GM12878 (cell line): ENCODE measurements at regions not wholly inside any gene's neighbourhood (a gene's known extent, or its start where the extent isn't known, plus 50 kb on each side); places are given as distances from the start of the nearest gene placed in this dataset.

Experiments
- CEBPB ChIP-seq, 2 experiments: fragments of 150-350 bp in 1 of 2; IDR thresholded peaks; 2 replicates each; pipeline ENCODE4 v1.6.1; 2012 to 2014; ENCODE audit warnings: low read depth in 2 of 2, low read length in 2 of 2, borderline replicate concordance in 1 of 2, inconsistent platforms in 1 of 2
- JUND ChIP-seq: IDR thresholded peaks from 2 replicates; pipeline ENCODE4 v1.6.1; 2012; ENCODE audit warnings: low read depth, mild to moderate bottlenecking, low read length, improper control_type of control experiment, moderate library complexity
- MTA2 ChIP-seq: fragments of 450-650 bp; IDR thresholded peaks from 2 replicates; pipeline ENCODE4 v1.6.1; 2016; ENCODE audit warnings: low read depth, mild to moderate bottlenecking, moderate library complexity
- MXI1 ChIP-seq: fragments of 150-350 bp; IDR thresholded peaks from 2 replicates; pipeline ENCODE4 v1.6.1; 2011; ENCODE audit warnings: low read depth, mild to moderate bottlenecking, inconsistent platforms, low read length, improper control_type of control experiment
- PAX8 ChIP-seq: fragments of 450-650 bp; IDR thresholded peaks from 2 replicates; pipeline ENCODE4 v1.6.1; 2017; ENCODE audit warnings: mild to moderate bottlenecking, moderate library complexity
- SRF ChIP-seq, 2 experiments: IDR thresholded peaks; 2 replicates each; pipeline ENCODE4 v1.6.1; 2011; ENCODE audit warnings: low read depth in 2 of 2, low read length in 2 of 2, mild to moderate bottlenecking in 1 of 2, moderate library complexity in 1 of 2
- STAT3 ChIP-seq: IDR thresholded peaks from 2 replicates; pipeline ENCODE4 v1.6.1; 2011; ENCODE audit warnings: low read depth, low read length, improper control_type of control experiment
- TF ChIP-seq, protein P1 (sequence below), 3 experiments: IDR thresholded peaks in 2 of 3; conservative IDR thresholded peaks in 1 of 3; 2 replicates each; pipeline ENCODE4 v1.5.1; 2011; ENCODE audit warnings: low read depth in 3 of 3, low read length in 3 of 3, mild to moderate bottlenecking in 3 of 3, control low read depth in 2 of 3, moderate library complexity in 2 of 3, inconsistent platforms in 1 of 3, mixed read lengths in 1 of 3; ENCODE audit not compliant: control insufficient read depth in 2 of 3, insufficient read depth in 1 of 3; ENCODE audit errors: extremely low read depth in 1 of 3
- TF ChIP-seq, protein P2 (sequence below): fragments of 450-650 bp; IDR thresholded peaks from 2 replicates; pipeline ENCODE4 v1.6.1; 2017; ENCODE audit warnings: mild to moderate bottlenecking
- TF ChIP-seq, protein P3 (sequence below): IDR thresholded peaks from 2 replicates; pipeline ENCODE4 v1.6.1; 2012; ENCODE audit warnings: low read depth, low read length, improper control_type of control experiment

DNA sequence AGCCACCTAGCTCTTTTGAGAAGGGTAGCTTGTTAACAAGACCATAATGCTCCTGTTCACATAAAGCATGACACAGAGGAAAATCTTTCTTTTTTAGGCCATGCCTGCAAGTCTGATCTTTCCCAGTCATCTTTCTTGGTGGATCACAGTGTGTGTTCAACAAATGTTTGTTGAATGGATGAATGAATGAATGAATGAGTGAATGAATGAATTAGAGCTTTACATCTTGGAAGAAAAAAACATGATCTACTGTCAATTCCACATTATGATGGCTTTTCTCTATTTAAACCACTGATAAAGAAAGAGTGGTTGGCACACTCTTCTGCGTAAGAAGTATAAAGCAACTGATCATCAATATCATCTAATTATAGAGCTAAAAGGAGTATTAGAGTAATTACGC lies 148.7 kb downstream of the CCDC71L start:
- TF ChIP-seq JUND (no peak), PAX8 (no peak), STAT3 (no peak), SRF (IDR thresholded peaks at IDR 0.05; ENCODE audit: low read depth in 2 of 2, low read length in 2 of 2) (no peak), MXI1 (no peak), MTA2 (no peak), CEBPB (IDR thresholded peaks at IDR 0.05; ENCODE audit: borderline replicate concordance in 1 of 2, low read depth in 2 of 2, low read length in 2 of 2) (no peak)
- TF ChIP-seq, protein P1, sequence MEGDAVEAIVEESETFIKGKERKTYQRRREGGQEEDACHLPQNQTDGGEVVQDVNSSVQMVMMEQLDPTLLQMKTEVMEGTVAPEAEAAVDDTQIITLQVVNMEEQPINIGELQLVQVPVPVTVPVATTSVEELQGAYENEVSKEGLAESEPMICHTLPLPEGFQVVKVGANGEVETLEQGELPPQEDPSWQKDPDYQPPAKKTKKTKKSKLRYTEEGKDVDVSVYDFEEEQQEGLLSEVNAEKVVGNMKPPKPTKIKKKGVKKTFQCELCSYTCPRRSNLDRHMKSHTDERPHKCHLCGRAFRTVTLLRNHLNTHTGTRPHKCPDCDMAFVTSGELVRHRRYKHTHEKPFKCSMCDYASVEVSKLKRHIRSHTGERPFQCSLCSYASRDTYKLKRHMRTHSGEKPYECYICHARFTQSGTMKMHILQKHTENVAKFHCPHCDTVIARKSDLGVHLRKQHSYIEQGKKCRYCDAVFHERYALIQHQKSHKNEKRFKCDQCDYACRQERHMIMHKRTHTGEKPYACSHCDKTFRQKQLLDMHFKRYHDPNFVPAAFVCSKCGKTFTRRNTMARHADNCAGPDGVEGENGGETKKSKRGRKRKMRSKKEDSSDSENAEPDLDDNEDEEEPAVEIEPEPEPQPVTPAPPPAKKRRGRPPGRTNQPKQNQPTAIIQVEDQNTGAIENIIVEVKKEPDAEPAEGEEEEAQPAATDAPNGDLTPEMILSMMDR (IDR thresholded peaks at IDR 0.05 in 2 of 3, conservative IDR thresholded peaks at IDR 0.05 in 1 of 3; ENCODE audit: control insufficient read depth in 2 of 3, extremely low read depth in 1 of 3, insufficient read depth in 1 of 3, low read depth in 3 of 3, low read length in 3 of 3), result no peak
- TF ChIP-seq, protein P2, sequence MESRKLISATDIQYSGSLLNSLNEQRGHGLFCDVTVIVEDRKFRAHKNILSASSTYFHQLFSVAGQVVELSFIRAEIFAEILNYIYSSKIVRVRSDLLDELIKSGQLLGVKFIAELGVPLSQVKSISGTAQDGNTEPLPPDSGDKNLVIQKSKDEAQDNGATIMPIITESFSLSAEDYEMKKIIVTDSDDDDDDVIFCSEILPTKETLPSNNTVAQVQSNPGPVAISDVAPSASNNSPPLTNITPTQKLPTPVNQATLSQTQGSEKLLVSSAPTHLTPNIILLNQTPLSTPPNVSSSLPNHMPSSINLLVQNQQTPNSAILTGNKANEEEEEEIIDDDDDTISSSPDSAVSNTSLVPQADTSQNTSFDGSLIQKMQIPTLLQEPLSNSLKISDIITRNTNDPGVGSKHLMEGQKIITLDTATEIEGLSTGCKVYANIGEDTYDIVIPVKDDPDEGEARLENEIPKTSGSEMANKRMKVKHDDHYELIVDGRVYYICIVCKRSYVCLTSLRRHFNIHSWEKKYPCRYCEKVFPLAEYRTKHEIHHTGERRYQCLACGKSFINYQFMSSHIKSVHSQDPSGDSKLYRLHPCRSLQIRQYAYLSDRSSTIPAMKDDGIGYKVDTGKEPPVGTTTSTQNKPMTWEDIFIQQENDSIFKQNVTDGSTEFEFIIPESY, result no peak
- TF ChIP-seq, protein P3, sequence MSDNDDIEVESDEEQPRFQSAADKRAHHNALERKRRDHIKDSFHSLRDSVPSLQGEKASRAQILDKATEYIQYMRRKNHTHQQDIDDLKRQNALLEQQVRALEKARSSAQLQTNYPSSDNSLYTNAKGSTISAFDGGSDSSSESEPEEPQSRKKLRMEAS, result no peak
